ENCODE measurements at regions not wholly inside any gene's neighbourhood (a gene's known extent, or its start where the extent isn't known, plus 50 kb on each side); places are given as distances from the start of the nearest gene placed in this dataset.

GRCh38 chr3:154559623-154560022, 129.6 kb upstream of the GPR149 start:
- TF ChIP-seq CTCF (IDR thresholded peaks at IDR 0.05) (no peak), EP300 (IDR thresholded peaks at IDR 0.05) (no peak), POLR2A (IDR thresholded peaks at IDR 0.05) (no peak)
